ENCODE measurements at regions not wholly inside any gene's neighbourhood (a gene's known extent, or its start where the extent isn't known, plus 50 kb on each side); places are given as distances from the start of the nearest gene placed in this dataset.

- DNase-seq (ENCODE audit: low read depth, low spot score) = no peak
- H3K4me1 ChIP-seq (ENCODE audit: control insufficient read depth, insufficient read depth, low read length) = no peaks in the 10 kb centered on the region
- in situ Hi-C loops (cut with HindIII; ENCODE audit: low pct_unique_long_range_greater_than_20kb, low sequenced_read_pairs) (no loop called here), intact Hi-C loops (cut with micrococcal nuclease; ENCODE audit: unreplicated experiment) (no loop called here)
- no peak overlapping the region for H3K27ac ChIP-seq (ENCODE audit: low read length)
- no peaks in the 10 kb centered on the region for H3K36me3 ChIP-seq (ENCODE audit: control insufficient read depth, insufficient read depth, low read length)
- TF ChIP-seq CTCF (IDR thresholded peaks at IDR 0.05) (no peak), REST (IDR thresholded peaks at IDR 0.05; ENCODE audit: insufficient read depth in 1 of 2, low read depth in 2 of 2, low read length in 1 of 2) (no peak), POLR2AphosphoS5 (IDR thresholded peaks at IDR 0.05; ENCODE audit: low read depth, low read length) (no peak), TCF7L2 (IDR thresholded peaks at IDR 0.05; ENCODE audit: low read depth, low read length) (no peak), SIN3A (IDR thresholded peaks at IDR 0.05; ENCODE audit: borderline replicate concordance, insufficient read depth, low read depth, low read length) (no peak)
- no TSS peak for BruUV-seq (replicated peaks)
- POLR2A ChIA-PET = no interaction called here
- ATAC-seq = no peak
- H3K9me3 ChIP-seq (ENCODE audit: control insufficient read depth, insufficient read depth, low read depth, low read length) = no peaks in the 10 kb centered on the region
- no peak overlapping the region for H3K4me3 ChIP-seq (ENCODE audit: low read depth in 2 of 2, low read length in 2 of 2)
- CTCF ChIA-PET = no interaction called here
- no peaks in the 10 kb centered on the region for H3K27me3 ChIP-seq (ENCODE audit: control insufficient read depth, insufficient read depth, low read length)
Measured at GRCh38 chr14:40028991-40029390, 596.8 kb upstream of the FBXO33 start.

- intact Hi-C loops (cut with micrococcal nuclease; ENCODE audit: unreplicated experiment) = no loop called here
- POLR2A ChIA-PET = no interaction called here
Measured at GRCh38 chr14:40025101-40025500, 592.9 kb upstream of the FBXO33 start.

More at GRCh38 chr14:40025101-40025500, 592.9 kb upstream of the FBXO33 start:
- Histone ChIP-seq H3K27me3 (ENCODE audit: control insufficient read depth, insufficient read depth, low read length) (no peaks in the 10 kb centered on the region), H3K4me3 (ENCODE audit: low read depth in 2 of 2, low read length in 2 of 2) (no peak overlapping the region), H3K36me3 (ENCODE audit: control insufficient read depth, insufficient read depth, low read length) (no peaks in the 10 kb centered on the region), H3K4me1 (ENCODE audit: control insufficient read depth, insufficient read depth, low read length) (no peaks in the 10 kb centered on the region), H3K9me3 (ENCODE audit: control insufficient read depth, insufficient read depth, low read depth, low read length) (no peaks in the 10 kb centered on the region), H3K27ac (ENCODE audit: low read length) (no peak overlapping the region)
- CTCF ChIA-PET = no interaction called here
- no peak for ATAC-seq
- TF ChIP-seq POLR2AphosphoS5 (IDR thresholded peaks at IDR 0.05; ENCODE audit: low read depth, low read length) = no peak
- no peak for TF ChIP-seq REST (IDR thresholded peaks at IDR 0.05; ENCODE audit: insufficient read depth in 1 of 2, low read depth in 2 of 2, low read length in 1 of 2)
- TF ChIP-seq TCF7L2 (IDR thresholded peaks at IDR 0.05; ENCODE audit: low read depth, low read length) = no peak
- TF ChIP-seq CTCF (IDR thresholded peaks at IDR 0.05) = no peak
- no peak for TF ChIP-seq SIN3A (IDR thresholded peaks at IDR 0.05; ENCODE audit: borderline replicate concordance, insufficient read depth, low read depth, low read length)
- no peak for DNase-seq (ENCODE audit: low read depth, low spot score)
- BruUV-seq (replicated peaks) = no TSS peak
- in situ Hi-C loops (cut with HindIII; ENCODE audit: low pct_unique_long_range_greater_than_20kb, low sequenced_read_pairs) = no loop called here

Data from Panc1 (cell line).